ENCODE measurements at regions not wholly inside any gene's neighbourhood (a gene's known extent, or its start where the extent isn't known, plus 50 kb on each side); places are given as distances from the start of the nearest gene placed in this dataset.

DNA sequence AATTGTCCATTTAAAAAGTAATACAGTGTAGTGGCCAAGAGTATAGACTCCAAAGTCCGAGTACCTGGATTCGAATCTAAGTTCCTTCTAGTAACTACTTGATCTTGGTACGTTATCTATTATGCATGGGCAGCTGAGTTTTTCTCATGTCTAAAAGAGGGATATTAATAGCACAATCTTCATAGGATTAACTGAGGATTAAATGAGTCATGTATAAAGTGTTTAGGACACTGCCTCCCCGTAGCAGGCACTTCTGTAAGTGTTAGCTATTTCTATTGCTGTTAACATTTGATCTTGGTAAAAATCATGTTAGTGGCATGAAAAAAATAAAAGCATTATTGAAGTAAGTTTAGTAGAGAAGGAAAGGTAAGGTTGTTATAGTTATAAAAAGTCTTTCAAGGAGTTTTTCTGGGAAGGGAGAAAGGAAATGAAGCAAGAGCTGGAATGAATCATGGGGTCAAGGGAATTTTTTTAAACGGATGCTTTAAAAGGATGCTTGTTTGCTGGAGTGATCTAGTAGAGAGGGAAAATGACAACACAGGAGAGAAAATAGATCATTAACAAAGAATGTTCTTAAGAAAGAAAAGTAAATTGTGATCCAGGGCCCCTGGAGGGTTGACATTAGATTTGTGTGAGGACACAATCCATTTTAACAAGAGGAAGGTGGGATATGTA lies 502.2 kb upstream of the USP15 start:
- TF ChIP-seq, protein P1, sequence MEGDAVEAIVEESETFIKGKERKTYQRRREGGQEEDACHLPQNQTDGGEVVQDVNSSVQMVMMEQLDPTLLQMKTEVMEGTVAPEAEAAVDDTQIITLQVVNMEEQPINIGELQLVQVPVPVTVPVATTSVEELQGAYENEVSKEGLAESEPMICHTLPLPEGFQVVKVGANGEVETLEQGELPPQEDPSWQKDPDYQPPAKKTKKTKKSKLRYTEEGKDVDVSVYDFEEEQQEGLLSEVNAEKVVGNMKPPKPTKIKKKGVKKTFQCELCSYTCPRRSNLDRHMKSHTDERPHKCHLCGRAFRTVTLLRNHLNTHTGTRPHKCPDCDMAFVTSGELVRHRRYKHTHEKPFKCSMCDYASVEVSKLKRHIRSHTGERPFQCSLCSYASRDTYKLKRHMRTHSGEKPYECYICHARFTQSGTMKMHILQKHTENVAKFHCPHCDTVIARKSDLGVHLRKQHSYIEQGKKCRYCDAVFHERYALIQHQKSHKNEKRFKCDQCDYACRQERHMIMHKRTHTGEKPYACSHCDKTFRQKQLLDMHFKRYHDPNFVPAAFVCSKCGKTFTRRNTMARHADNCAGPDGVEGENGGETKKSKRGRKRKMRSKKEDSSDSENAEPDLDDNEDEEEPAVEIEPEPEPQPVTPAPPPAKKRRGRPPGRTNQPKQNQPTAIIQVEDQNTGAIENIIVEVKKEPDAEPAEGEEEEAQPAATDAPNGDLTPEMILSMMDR (IDR thresholded peaks at IDR 0.05 in 2 of 3, conservative IDR thresholded peaks at IDR 0.05 in 1 of 3; ENCODE audit: borderline replicate concordance in 1 of 3, insufficient read depth in 1 of 3, low read depth in 2 of 3, low read length in 2 of 3): no peak
- no peak for TF ChIP-seq RAD21 (IDR thresholded peaks at IDR 0.05; ENCODE audit: low read depth)
- TF ChIP-seq POLR2AphosphoS5 (IDR thresholded peaks at IDR 0.05; ENCODE audit: low read depth, low read length): no peak
